ENCODE measurements at regions not wholly inside any gene's neighbourhood (a gene's known extent, or its start where the extent isn't known, plus 50 kb on each side); places are given as distances from the start of the nearest gene placed in this dataset.

- H3K27ac ChIP-seq, result no peak overlapping the region
- no peak for DNase-seq (ENCODE audit: low spot score in 2 of 2)
- no peak for TF ChIP-seq POLR2AphosphoS5 (IDR thresholded peaks at IDR 0.05)
These were observed 92.3 kb upstream of the BCAT1 start for GRCh38 chr12:25041006-25041741.

DNA sequence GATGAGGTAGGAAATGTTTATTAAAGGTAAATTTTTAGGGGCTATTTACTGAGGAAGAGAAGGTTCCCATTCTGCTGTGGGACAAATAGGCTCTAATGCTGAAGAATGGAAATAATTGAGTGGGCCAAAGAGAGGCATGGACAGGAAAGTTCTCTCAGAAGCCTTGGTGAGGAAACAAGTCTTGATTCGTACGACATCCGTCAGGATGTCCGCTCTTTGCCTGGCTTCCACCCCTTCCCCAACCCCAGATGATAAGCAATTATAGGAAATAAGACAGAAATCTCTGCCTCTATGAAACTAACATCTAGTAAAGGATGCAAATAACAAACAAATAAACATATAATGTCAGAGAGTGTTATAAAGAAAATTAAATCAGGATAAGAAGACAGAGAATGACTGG, 91.7 kb upstream of the BCAT1 start:
- Histone ChIP-seq H3K4me3 (no peak overlapping the region), H3K9me3 (peaks cover 0 to 1% of the 10 kb centered on the region in 2 donors), H3K36me3 (no peaks in the 10 kb centered on the region), H3K27ac (no peak overlapping the region), H3K4me1 (no peaks in the 10 kb centered on the region), H3K27me3 (no peaks in the 10 kb centered on the region)
- TF ChIP-seq POLR2AphosphoS5 (IDR thresholded peaks at IDR 0.05) (no peak), CTCF (IDR thresholded peaks at IDR 0.05) (no peak), POLR2A (IDR thresholded peaks at IDR 0.05) (no peak)
- no peak for DNase-seq (ENCODE audit: low spot score in 2 of 2)
- intact Hi-C loops (cut with DNase I; ENCODE audit: low total_unique reads), result no loop called here

More at GRCh38 chr12:25041006-25041741, 92.3 kb upstream of the BCAT1 start:
- no peaks in the 10 kb centered on the region for H3K27me3 ChIP-seq
- intact Hi-C loops (cut with DNase I; ENCODE audit: low total_unique reads), result no loop called here
- no peak overlapping the region for H3K4me3 ChIP-seq
- no peaks in the 10 kb centered on the region for H3K4me1 ChIP-seq
- H3K9me3 ChIP-seq, result peaks cover 0 to 7% of the 10 kb centered on the region in 2 donors
- H3K36me3 ChIP-seq, result no peaks in the 10 kb centered on the region

- intact Hi-C loops (cut with DNase I; ENCODE audit: low total_unique reads), result no loop called here
- H3K36me3 ChIP-seq, result no peaks in the 10 kb centered on the region
- H3K27me3 ChIP-seq, result no peaks in the 10 kb centered on the region
- H3K9me3 ChIP-seq, result no peaks in the 10 kb centered on the region
- H3K4me3 ChIP-seq, result no peak overlapping the region
- no peak for TF ChIP-seq CTCF (IDR thresholded peaks at IDR 0.05)
- no peak for TF ChIP-seq POLR2A (IDR thresholded peaks at IDR 0.05)
- no peak for TF ChIP-seq POLR2AphosphoS5 (IDR thresholded peaks at IDR 0.05)
- DNase-seq (ENCODE audit: low spot score in 2 of 2), result no peak
- no peaks in the 10 kb centered on the region for H3K4me1 ChIP-seq
- H3K27ac ChIP-seq, result no peak overlapping the region
These were observed 85.8 kb upstream of the BCAT1 start for GRCh38 chr12:25034676-25035075.

- H3K27me3 ChIP-seq, result no peaks in the 10 kb centered on the region
- no peaks in the 10 kb centered on the region for H3K36me3 ChIP-seq
- H3K4me3 ChIP-seq, result no peak overlapping the region
- H3K9me3 ChIP-seq, result no peaks in the 10 kb centered on the region
- intact Hi-C loops (cut with DNase I; ENCODE audit: low total_unique reads), result no loop called here
- no peaks in the 10 kb centered on the region for H3K4me1 ChIP-seq
- H3K27ac ChIP-seq, result no peak overlapping the region
- no peak for DNase-seq (ENCODE audit: low spot score in 2 of 2)
- TF ChIP-seq CTCF (IDR thresholded peaks at IDR 0.05) (no peak), POLR2AphosphoS5 (IDR thresholded peaks at IDR 0.05) (no peak), POLR2A (IDR thresholded peaks at IDR 0.05) (no peak)
These were observed 77.1 kb upstream of the BCAT1 start for GRCh38 chr12:25025951-25026490.

GRCh38 chr12:25025260-25025659, 76.4 kb upstream of the BCAT1 start:
- no peak overlapping the region for H3K4me3 ChIP-seq
- H3K27me3 ChIP-seq, result no peaks in the 10 kb centered on the region
- no peaks in the 10 kb centered on the region for H3K36me3 ChIP-seq
- no peak overlapping the region for H3K27ac ChIP-seq
- intact Hi-C loops (cut with DNase I; ENCODE audit: low total_unique reads), result no loop called here
- TF ChIP-seq POLR2A (IDR thresholded peaks at IDR 0.05) (no peak), CTCF (IDR thresholded peaks at IDR 0.05) (no peak), POLR2AphosphoS5 (IDR thresholded peaks at IDR 0.05) (no peak)
- DNase-seq (ENCODE audit: low spot score in 2 of 2), result no peak
- no peaks in the 10 kb centered on the region for H3K4me1 ChIP-seq
- no peaks in the 10 kb centered on the region for H3K9me3 ChIP-seq

Measured in breast epithelium (tissue), 4 donors.